SK-N-SH treated with all-trans-retinoic acid at 6 μM for 48 hours (cell line): ENCODE measurements at regions not wholly inside any gene's neighbourhood (a gene's known extent, or its start where the extent isn't known, plus 50 kb on each side); places are given as distances from the start of the nearest gene placed in this dataset.

Experiments used
- ARNTL ChIP-seq: fragments of 450-650 bp; formaldehyde crosslinking; IDR thresholded peaks from 2 replicates; pipeline ENCODE4 v1.5.0; 2020; ENCODE audit warnings: low read depth, mild to moderate bottlenecking, moderate library complexity, borderline replicate concordance
- BACH2 ChIP-seq: fragments of 250-450 bp; sonication (Bioruptor Pico); IDR thresholded peaks from 2 replicates; pipeline ENCODE4 v1.9.0; 2021; ENCODE audit warnings: mild to moderate bottlenecking, borderline replicate concordance
- RARB ChIP-seq: fragments of 250-450 bp; sonication (Bioruptor Pico); IDR thresholded peaks from 2 replicates; pipeline ENCODE4 v1.8.0; 2021; ENCODE audit warnings: mild to moderate bottlenecking, moderate library complexity
- TCF4 ChIP-seq: fragments of 250-450 bp; sonication (Bioruptor Pico); IDR thresholded peaks from 2 replicates; pipeline ENCODE4 v1.8.0; 2021; ENCODE audit warnings: mild to moderate bottlenecking, moderate library complexity, borderline replicate concordance
- ZC3H10 ChIP-seq: fragments of 250-450 bp; sonication (Bioruptor Pico); IDR thresholded peaks from 2 replicates; pipeline ENCODE4 v1.5.1; 2021; ENCODE audit warnings: mild to moderate bottlenecking, moderate library complexity
- ZFP3 ChIP-seq: fragments of 250-450 bp; sonication (Bioruptor Pico); IDR thresholded peaks from 2 replicates; pipeline ENCODE4 v1.5.0; 2020; ENCODE audit warnings: mild to moderate bottlenecking, moderate library complexity
- ZFP30 ChIP-seq: fragments of 450-650 bp; formaldehyde crosslinking; IDR thresholded peaks from 2 replicates; pipeline ENCODE4 v1.5.0; 2022; ENCODE audit warnings: mild to moderate bottlenecking, moderate library complexity
- ZNF565 ChIP-seq: fragments of 450-650 bp; formaldehyde crosslinking; conservative IDR thresholded peaks from 2 replicates; pipeline ENCODE4 v1.5.0; 2020; ENCODE audit warnings: low read depth, mild to moderate bottlenecking, moderate library complexity
- TF ChIP-seq, protein P1 (sequence below): fragments of 250-450 bp; sonication (Bioruptor Pico); IDR thresholded peaks from 2 replicates; pipeline ENCODE4 v1.5.1; 2021; ENCODE audit warnings: mild to moderate bottlenecking, moderate library complexity
- TF ChIP-seq, protein P2 (sequence below): fragments of 250-450 bp; sonication (Bioruptor Pico); IDR thresholded peaks from 2 replicates; pipeline ENCODE4 v1.8.0; 2020; ENCODE audit warnings: mild to moderate bottlenecking, moderate library complexity, borderline replicate concordance
- TF ChIP-seq, protein P3 (sequence below): fragments of 250-450 bp; sonication (Bioruptor Pico); IDR thresholded peaks from 2 replicates; pipeline ENCODE4 v1.8.0; 2021; ENCODE audit warnings: low read depth, mild to moderate bottlenecking, moderate library complexity, borderline replicate concordance

DNA sequence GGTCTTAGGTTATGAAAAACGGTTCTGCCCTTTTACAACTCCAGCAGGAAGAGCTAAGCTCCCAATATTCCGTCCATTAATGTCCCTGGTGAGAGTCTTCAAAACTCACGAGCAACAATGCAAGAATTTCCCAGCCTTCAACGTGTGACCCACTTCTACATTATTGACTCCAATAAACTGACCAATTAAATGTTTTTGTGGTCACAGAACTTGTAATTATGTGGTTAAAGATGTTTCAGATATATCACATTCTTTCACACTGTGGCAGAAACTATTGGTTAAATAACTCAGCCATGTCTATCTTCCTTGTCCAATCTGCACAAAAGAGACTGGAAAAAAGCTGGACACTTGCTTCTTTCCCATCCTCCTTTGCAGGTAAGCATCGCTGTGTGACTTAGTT lies 286.6 kb upstream of the ADAMTS9 start:
- TF ChIP-seq, protein P1, sequence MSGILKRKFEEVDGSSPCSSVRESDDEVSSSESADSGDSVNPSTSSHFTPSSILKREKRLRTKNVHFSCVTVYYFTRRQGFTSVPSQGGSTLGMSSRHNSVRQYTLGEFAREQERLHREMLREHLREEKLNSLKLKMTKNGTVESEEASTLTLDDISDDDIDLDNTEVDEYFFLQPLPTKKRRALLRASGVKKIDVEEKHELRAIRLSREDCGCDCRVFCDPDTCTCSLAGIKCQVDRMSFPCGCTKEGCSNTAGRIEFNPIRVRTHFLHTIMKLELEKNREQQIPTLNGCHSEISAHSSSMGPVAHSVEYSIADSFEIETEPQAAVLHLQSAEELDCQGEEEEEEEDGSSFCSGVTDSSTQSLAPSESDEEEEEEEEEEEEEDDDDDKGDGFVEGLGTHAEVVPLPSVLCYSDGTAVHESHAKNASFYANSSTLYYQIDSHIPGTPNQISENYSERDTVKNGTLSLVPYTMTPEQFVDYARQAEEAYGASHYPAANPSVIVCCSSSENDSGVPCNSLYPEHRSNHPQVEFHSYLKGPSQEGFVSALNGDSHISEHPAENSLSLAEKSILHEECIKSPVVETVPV, result no peak
- TF ChIP-seq, protein P2, sequence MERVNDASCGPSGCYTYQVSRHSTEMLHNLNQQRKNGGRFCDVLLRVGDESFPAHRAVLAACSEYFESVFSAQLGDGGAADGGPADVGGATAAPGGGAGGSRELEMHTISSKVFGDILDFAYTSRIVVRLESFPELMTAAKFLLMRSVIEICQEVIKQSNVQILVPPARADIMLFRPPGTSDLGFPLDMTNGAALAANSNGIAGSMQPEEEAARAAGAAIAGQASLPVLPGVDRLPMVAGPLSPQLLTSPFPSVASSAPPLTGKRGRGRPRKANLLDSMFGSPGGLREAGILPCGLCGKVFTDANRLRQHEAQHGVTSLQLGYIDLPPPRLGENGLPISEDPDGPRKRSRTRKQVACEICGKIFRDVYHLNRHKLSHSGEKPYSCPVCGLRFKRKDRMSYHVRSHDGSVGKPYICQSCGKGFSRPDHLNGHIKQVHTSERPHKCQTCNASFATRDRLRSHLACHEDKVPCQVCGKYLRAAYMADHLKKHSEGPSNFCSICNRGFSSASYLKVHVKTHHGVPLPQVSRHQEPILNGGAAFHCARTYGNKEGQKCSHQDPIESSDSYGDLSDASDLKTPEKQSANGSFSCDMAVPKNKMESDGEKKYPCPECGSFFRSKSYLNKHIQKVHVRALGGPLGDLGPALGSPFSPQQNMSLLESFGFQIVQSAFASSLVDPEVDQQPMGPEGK (CRISPR knock-in tag), result no peak
- TF ChIP-seq RARB (CRISPR knock-in tag) (no peak), ZC3H10 (CRISPR knock-in tag) (no peak), ZFP3 (CRISPR knock-in tag) (no peak), ZFP30 (CRISPR knock-in tag) (no peak), ZNF565 (CRISPR knock-in tag) (no peak), ARNTL (CRISPR knock-in tag) (no peak), TCF4 (no peak), BACH2 (CRISPR knock-in tag) (no peak)
- TF ChIP-seq, protein P3, sequence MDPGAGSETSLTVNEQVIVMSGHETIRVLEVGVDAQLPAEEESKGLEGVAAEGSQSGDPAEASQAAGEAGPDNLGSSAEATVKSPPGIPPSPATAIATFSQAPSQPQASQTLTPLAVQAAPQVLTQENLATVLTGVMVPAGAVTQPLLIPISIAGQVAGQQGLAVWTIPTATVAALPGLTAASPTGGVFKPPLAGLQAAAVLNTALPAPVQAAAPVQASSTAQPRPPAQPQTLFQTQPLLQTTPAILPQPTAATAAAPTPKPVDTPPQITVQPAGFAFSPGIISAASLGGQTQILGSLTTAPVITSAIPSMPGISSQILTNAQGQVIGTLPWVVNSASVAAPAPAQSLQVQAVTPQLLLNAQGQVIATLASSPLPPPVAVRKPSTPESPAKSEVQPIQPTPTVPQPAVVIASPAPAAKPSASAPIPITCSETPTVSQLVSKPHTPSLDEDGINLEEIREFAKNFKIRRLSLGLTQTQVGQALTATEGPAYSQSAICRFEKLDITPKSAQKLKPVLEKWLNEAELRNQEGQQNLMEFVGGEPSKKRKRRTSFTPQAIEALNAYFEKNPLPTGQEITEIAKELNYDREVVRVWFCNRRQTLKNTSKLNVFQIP (CRISPR knock-in tag), result no peak
